CD4-positive, alpha-beta T cell treated with Interleukin-4 for 1 hour (primary cell): ENCODE measurements at regions not wholly inside any gene's neighbourhood (a gene's known extent, or its start where the extent isn't known, plus 50 kb on each side); places are given as distances from the start of the nearest gene placed in this dataset.

Experiments used
- DNase-seq, 2 donors: peaks; one replicate each; pipeline ENCODE4 v3.0.0-alpha.2; 2020 to 2022

DNA sequence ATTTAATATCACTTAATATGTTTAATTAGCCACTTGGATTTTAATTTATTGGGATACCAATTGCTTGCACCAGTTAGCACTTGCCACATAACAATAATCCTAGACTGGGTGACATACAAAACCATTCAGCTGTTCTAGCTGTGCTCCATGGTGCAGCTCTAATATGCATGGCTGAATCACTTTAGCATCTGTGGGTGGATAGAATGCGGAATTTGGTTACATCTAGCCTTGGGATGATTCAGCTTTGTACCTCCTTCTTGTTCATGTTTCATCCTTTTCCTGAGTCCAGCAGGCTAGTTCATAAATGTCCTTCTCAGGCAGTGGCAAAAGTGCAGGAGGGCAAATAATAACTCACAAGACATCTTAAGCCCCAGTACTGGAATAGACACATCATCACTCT, 1263.0 kb downstream of the LRFN5 start:
- no peak for DNase-seq

DNA sequence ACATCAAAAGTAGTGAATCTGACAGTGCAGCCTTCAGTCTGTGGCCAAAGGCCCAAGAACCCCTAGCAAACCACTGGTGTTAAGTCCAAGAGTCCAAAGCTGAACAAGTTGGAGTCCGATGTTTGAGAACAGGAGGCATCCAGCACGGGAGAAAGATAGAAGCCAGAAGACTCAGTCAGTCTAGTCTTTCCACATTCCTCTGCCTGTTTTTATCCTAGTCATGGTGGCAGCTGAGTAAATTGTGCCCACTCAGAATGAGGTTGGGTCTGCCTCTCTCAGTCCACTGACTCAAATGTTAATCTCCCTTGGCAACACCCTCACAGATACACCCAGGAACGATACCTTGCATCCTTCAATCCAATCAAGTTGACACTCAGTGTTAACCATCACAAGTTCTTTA, 1255.4 kb downstream of the LRFN5 start:
- no peak for DNase-seq

DNA sequence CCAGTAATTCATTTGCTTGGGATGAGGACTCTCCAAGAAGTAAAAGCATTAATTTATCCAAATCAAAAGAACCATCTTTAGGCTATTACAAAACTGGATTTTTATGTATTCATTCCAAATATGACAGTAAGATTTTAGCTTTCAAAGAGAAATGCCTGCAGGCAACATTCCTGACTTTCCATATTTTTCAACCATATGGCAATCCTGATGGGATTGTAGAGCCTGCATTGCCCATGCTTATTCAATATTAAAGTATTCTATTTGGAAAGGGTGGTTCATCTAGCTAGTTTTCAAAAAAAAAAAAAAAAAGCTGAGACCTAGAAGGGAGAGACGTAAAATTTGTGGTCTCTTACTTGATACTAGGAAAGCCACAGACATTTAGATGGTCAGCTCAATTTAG, 1253.7 kb downstream of the LRFN5 start:
- no peak for DNase-seq

DNA sequence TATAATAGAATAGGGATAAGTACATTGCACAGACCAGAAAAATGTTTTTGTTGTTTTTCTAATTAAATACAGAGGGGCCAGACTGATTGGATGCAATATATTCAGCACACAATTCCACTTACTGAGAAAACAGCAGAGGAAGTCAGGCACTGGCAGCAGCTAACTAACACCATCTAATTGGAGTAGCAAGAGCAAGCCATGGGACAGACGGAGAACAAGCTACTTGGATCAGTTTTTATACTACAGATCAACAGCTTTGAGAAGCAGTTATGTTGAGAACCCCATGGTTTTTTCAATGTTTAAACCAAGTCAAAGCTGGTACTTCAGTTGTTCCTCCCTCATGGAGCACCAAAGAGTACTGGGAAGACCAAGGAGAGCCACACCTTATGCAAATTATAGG, 1249.4 kb downstream of the LRFN5 start:
- DNase-seq: no peak

DNA sequence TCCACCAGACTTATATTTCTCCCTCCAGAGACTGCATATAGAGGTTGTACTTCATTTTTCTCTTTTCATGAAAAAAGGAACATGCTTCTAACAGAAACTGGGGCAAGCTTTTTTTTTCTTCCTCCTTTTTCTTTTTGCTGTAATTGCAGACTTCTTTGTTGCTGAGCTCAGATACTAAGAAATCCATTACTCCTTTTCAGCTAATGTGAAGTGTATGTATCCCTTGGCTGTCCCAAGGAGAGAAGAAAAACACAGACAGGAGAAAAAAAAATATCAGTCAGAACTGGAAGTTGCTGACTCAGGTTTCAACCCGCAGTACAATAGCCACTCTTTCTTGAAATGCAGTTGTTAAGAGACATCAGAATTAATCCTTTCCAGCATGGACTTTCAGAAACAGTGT, 1248.4 kb downstream of the LRFN5 start:
- DNase-seq: no peak

DNA sequence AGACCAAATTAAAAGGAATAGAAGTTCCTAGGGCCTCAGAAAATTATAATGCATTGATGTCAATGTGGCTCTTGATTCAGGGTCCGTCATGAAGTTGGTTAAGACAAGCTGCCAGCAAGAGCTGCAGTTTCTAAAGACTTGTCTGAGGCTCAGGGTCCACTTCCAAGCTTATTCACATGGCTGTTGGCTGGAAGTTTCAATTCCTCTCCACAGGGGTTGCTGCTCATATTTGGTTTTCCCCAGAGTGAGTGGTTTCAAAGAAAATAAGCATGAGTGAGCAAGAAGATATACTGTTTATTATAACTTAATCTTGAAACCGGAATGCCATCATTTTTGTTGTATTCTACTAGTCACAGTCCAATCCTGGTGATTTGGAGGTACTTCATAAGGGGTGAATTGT, 1247.4 kb downstream of the LRFN5 start:
- DNase-seq: no peak

DNA sequence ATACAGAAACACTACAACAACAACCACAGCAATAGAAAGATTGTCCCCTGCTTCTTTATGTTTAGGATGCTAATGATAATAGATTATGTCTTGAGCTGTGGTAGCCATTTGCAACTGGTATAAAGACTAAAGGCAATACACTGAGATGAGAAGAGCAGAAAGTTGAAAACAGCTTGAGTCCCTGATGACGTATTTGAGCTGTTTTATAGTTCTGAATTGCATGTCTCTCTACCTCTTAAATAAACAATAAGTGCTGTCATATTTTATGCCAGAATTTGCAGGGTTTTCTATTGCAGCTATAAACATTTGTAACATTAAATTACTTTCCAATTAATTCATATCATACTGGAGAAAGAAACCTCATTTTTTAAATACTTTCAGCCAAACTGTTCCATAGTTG, 1242.0 kb downstream of the LRFN5 start:
- no peak for DNase-seq

DNA sequence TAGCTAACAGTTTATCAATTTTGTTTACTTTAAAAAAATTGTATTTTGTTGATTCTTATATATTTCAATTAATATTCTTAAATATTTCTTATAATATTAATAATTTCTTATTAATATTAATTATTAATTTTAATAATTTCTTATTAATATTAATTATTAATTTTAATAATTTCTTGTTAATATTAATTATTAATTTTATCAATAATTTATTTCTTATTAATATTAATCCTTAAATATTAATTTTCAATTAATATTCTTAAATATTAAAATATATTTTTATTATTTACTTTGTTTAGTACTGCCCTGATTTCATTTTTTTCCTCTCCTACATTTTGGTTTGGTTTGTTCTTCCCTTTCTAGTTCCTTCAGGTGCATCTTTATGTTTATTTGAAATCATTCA, 1208.1 kb downstream of the LRFN5 start:
- no peak for DNase-seq

DNA sequence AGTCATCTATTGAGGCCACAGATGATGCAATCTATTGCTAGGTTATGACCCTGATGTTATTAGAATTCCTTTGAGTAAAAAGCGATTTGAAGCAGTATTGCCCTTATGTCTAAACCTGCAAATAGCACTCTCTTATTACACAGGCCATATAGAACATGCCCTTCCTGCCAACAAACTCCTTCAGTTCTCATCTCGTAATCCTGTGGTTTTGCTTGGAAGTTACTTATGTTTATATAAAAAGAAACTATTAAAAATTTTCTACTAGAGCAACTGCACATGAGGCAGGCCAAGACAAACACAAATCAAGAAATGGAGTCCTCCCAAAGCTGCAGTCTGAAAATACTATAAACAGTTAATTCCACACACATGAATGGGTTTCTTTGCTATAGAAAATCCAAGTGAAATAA, 1200.2 kb downstream of the LRFN5 start:
- DNase-seq: no peak

DNA sequence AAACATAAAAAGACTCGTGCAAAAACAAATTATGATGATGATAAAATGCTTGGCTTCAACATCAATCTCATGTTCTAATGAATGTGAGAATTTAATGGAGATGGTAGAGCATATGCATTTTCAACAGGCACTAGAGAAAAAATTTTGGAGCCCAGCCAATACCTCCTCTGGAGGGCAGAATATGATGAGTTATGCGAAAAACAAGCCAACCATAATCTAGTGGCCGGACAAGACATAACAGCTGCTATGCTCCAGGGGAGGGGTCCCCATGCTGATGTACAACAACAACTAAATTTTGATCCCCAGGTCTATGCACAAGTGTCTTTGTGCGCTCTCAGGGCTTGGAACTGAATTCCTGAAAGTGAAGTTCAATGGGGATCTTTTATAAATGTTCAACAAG, 1197.5 kb downstream of the LRFN5 start:
- no peak for DNase-seq

DNA sequence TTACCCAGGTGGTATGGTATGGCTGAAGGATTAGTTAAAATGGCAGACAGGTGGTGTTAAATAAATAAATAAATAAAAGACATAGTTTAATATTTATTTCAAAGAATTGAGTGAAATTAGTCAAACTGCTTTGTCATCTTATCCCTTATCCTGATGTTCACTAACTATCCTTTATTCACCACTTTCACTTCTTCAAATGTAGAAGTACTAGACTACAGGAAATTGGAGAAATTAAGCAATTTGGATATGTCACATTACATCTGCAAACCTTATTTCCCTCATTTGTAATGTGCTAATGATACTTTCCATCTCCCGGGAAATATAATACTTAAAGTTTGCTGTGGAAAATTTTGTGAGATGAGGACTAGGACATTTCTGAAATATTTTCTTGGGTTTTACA, 1195.7 kb downstream of the LRFN5 start:
- no peak for DNase-seq

DNA sequence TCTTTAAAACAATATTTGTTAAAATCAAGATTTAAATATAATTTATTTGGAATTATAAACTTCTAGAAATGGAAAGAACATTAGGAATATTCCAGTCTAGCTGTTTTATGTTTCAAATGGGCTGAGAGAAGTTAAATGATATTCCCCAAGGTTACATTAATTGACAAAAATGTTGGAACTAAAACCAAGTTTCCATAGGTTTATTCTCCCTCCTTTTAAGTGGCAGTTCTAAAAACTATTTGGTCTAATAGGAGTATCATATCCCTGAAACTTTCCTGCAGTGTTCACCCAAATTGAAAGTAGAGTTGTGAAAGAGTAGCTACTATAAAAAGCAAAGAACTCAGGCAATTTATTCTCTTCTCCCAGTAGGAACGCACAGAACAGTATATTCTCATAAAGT, 1185.5 kb downstream of the LRFN5 start:
- no peak for DNase-seq

DNA sequence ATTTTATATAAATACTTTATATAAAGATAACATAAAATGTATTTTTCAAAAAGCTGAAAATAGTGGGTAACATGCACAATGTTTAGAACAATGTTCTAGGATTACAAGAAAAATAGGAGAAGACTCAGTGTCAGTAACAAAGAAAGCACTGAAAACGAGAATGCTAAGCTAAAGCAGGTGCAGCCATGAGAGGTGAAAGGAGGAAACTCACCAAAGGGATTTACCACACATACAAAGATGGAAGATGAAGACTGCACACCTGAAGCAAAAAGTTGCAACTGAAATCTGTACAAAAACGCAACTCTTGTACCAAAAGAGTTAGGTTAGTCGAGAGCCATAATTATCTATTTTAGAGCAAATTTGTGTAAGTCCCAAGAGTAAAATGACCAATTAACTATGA, 1176.1 kb downstream of the LRFN5 start:
- no peak for DNase-seq

DNA sequence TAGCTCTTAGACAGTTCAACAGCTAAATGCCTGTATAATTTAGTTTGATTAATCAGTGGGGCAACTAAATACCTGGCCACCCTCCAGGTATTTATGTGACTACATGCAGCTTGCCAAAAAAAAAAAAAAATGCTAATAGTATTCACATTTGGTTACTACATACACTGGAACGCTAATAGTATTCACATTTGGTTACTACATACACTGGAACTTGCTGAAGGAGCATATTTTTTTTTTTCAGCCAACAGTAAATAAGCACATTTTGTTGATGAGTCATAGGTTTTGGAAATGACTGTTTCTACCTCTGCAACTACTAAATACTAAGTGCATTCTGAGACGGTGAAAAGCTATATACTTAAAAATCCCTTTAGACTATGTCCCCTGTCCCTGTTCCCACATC, 1172.3 kb downstream of the LRFN5 start:
- DNase-seq: no peak

DNA sequence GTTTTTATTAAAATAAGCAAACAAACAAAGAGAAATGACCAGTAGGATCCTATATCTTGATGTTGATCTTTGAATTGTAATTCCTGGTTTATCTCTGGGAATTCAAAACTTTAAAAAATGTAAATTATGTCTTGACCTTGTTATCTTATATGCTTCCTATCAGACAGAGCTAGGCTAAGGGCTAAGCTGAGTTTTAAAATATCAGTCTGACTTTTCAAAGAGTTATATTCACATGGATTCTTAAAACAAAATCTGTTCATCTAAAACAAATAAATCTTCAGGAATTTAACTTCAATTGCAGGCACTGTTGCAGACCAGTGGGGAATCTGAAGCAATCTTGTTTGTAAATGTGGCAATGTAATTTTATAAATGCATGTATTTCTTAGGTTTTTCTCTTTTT, 1144.1 kb downstream of the LRFN5 start:
- no peak for DNase-seq

DNA sequence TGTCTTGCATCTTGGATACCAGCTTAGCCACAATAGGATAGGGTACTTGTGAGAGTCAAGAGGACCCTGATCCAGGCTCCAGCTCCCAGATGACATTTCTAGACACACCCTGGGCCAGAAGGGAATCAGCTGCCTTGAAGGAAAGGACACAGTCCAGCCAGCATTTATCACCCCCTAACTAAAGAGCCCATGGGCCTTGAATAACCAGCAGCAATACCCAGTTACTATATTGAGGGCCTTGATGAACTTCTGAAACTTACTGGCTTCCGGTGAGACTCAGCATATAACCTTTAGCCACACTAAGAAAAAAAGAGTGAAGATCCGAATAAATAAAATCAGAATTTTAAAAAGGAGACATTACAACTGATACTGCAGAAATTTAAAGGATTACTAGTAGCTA, 1135.4 kb downstream of the LRFN5 start:
- DNase-seq: no peak

DNA sequence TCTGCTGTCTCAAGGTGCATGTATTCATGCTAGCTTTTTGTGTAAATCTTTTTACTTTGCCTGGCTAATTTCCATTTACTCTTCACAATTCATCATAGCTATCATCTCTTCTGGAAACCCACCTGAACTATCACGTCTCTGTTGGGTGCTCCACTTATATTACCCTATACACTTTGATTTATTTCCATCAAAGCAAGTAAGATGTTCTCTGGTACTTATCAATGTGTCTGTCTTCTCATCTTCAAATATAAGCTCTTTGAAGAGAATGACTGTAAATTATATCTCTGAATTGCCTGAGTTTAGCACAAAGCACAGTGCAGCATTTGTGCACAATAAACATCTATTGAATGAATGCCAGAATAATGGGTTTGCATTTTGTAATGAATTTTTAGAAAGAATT, 1129.7 kb downstream of the LRFN5 start:
- no peak for DNase-seq

DNA sequence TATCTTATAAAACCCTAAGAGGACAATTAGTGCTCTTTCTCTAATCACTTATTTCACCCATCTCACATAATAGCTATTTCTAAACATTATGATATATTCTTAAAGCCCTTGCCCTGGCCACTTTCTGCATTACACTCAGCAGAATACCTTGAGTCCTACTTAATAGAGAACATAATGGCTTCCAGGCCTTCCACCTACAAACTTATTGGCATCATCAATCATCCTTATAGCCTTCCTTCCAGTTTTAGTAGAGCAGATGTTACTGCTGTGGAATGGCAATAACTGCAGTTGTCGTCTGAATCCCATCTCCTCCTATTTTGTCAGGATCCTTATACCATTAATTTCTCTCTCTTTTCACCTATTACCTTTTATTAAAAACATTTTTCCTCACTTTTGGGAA, 1127.4 kb downstream of the LRFN5 start:
- no peak for DNase-seq

DNA sequence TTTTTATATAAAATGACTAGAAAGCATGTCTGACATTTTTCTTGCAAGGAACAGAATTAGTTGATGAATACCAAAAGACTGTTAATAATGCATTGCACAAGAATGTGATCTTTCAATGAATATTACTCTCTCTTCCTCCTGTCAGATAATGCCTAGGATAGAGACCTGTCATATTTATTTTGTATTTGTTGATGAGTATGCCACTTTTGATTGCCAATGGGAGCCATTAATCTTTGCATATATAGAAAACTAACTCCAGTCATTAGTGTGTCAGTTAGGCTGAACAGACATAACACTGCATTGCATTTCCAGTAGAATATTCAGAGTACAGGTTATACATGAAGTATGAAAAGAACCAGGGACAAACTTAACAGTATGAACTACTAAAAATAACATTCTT, 1125.3 kb downstream of the LRFN5 start:
- DNase-seq: no peak

DNA sequence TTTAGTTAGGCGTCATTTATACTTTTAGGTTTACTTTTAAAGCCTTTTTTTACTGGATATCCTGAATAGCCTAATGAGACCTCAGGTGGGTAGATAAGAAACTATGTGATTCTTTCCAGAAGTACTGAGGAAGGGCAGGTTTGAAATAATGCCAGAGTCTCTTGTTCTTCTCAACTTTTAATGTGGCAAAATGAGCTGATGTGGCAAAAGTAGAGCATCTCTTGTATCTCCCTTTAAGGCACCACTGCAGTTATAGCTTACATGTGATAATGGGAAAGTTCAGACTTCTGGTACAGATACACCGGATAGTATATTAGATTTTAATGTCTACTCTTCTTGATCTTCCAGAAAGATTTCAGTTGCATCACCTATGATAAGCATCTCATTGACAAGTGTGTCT, 1124.8 kb downstream of the LRFN5 start:
- DNase-seq: no peak

DNA sequence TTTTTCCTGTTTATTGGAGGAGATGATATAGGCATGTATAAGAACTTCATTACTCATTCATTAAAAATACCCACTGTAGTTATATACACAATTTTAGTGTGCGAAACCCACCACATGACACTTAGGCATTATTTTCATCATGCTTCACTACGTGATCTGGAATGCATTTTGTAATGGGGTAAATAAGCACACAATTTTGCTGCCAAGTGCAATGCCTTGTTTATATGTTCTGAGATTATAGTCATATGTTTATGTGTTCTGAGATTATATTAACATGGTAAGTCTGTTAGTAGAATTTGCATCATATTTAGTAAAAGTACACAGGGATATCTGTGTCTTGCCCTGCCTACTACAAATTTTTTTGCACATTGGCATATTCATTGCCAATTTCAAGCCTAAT, 1123.0 kb downstream of the LRFN5 start:
- no peak for DNase-seq

DNA sequence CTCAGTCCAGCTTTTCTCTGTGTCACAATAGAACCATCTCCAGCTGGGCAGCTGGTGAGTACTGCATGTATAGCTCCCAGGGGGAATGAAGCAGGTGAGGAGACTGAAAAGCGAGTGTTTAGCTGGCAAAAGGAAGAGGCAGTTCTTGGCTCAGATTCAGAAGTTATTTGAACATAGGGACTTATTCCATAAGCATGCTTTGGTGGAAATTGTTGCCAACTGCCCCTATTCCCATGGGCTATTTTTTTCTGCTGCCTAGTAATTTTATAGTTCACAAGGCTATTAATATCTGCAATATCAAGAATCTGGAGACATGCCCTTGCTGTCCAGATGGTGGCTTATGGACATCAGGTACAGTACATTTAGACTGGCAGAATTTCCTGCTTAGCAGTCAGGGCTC, 1112.7 kb downstream of the LRFN5 start:
- DNase-seq: no peak

DNA sequence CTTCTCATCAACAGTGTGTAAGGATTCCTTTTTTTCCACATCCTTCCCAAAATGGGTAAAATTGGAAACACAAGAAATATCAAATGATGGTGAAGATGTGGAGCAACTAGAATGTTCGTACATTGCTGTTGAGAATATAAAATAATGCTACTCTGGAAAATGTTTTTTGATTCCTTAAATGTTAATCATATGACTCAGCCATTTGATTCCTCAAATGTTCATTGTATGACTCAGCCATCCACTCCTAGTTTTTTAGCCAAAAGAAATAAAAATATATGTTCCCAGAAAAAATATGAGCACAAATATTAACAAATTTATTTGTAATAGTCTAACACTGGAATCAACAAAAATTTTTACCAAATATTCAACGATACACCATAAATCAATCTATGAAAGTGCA, 1108.6 kb downstream of the LRFN5 start:
- no peak for DNase-seq

DNA sequence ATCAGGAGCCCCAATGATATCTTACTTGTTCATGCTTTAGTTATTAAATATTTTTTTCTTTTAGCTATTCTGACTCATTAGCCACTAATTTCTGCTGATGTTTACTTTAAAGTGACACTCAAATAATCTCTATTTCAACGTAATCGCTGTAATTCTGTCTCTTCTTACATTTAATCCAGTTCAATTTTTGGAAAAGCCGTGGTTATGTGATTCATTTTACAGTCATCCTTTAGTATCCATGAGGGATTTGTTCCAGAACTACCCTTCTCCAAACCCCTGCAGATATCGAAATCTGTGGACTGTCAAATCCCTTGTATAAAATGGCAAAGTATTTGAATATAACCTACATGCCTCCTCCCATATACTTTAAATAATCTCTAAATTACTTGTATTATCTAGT, 1103.4 kb downstream of the LRFN5 start:
- no peak for DNase-seq

DNA sequence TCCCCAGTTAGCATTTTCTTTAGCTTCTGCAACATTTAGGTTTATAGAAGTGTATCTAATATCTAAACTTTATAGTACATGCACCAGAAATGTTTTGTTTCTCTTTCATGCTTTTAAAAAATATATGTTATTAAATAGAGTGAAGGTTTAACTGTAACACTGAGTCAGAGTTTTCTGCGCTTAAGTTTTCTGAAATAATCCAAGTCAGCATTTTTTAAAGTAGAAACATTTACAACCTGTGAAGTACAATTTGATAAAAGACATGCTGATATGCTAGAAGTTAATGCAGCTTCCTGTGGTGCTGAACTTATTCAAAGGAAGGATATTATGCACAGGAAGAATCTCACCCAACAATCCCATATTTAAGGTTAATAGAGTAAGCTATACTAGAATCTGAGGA, 1096.8 kb downstream of the LRFN5 start:
- DNase-seq: no peak

DNA sequence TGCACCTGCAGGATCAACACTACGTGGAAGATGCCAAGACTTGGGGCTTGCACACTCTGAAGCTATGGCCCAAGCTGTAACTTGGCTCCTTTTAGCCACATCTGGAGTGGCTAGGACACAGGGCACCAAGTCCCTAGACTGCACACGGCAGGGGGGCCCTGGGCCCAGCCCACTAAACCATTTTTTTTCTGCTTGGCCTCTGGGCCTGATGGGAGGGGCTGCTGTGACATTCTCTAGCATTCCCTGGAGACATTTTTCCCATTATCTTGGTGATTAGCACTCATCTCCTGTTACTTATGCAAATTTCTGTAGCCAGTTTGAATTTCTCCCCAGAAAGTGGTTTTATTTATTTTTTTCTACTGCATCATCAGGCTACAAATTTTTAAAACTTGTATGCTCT, 1080.7 kb downstream of the LRFN5 start:
- no peak for DNase-seq

DNA sequence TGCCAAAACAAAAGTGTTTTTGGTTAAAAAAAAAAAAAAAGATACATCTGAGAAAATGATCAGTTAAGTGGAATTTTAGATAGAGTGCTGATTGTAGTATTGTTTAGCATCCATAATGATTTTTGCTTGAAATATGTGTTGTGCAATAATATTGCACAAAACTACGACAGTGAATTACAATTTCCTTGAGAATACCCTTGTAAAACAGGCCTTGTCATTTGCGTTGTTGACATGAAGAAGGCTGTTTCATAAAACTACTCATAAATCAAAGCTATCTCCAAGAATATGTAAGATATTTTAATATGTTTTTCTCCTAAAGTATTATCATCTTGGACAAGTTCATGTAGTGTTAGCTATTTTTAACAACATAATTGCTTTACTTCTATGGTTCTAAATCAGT, 1077.0 kb downstream of the LRFN5 start:
- no peak for DNase-seq
